SK-N-SH (cell line): ENCODE measurements at regions not wholly inside any gene's neighbourhood (a gene's known extent, or its start where the extent isn't known, plus 50 kb on each side); places are given as distances from the start of the nearest gene placed in this dataset.
A peak's percentile ranks its signal among the peaks of the same experiment; 100 is the strongest.

ENCODE experiments used
- CTCF ChIA-PET: fragments of 300-600, 350-600 bp; formaldehyde crosslinking; extraction: SDS; loops from one replicate; lab custom pipeline; 2021; lab: Yijun Ruan, JAX
- POLR2A ChIA-PET: fragments of 350-600 bp; sonication (Branson Sonifier 250); formaldehyde crosslinking; extraction: SDS; loops from one replicate; lab custom pipeline; 2020; ENCODE audit warnings: antibody characterized with exemption, inconsistent platforms; lab: Yijun Ruan, JAX
- DNase-seq: peaks from one replicate; pipeline ENCODE4 v3.0.0; 2012
- H2AFZ ChIP-seq: fragments of 200-600 bp; sonication (generic); 2 replicates; pipeline ENCODE4 v1.8.1; 2016; ENCODE audit warnings: antibody characterized with exemption, mild to moderate bottlenecking, low read depth
- H3F3A ChIP-seq: fragments of 200-600 bp; sonication (generic); replicated peaks from 2 replicates; pipeline ENCODE3; 2016; ENCODE audit warnings: antibody characterized with exemption, mild to moderate bottlenecking; ENCODE audit not compliant: insufficient read depth
- H3K27ac ChIP-seq, 2 experiments: fragments of 200-500 bp in 1 of 2; fragments of 200-600 bp in 1 of 2; sonication (Bioruptor generic) in 1 of 2; sonication (generic), shearing (Covaris generic) in 1 of 2; 2 replicates each; pipeline versions ENCODE4 v1.5.1 to v1.6.1; 2014 to 2016; ENCODE audit warnings: low read depth in 2 of 2, inconsistent platforms in 1 of 2, low read length in 1 of 2, mild to moderate bottlenecking in 1 of 2, mixed read lengths in 1 of 2
- H3K27me3 ChIP-seq: fragments of 200-600 bp; sonication (generic), shearing (Covaris generic); 2 replicates; pipeline ENCODE4 v1.6.1; 2016; ENCODE audit warnings: mixed run types; ENCODE audit not compliant: insufficient read depth
- H3K36me3 ChIP-seq, 2 experiments: fragments of 200-500 bp in 1 of 2; fragments of 200-600 bp in 1 of 2; sonication (Bioruptor generic) in 1 of 2; sonication (generic) in 1 of 2; replicated peaks in 1 of 2; 2 replicates each; pipeline versions ENCODE3 to v1.5.1; 2014 to 2016; ENCODE audit warnings: low read length in 1 of 2, mild to moderate bottlenecking in 1 of 2; ENCODE audit not compliant: insufficient read depth in 2 of 2, control insufficient read depth in 1 of 2
- H3K4me1 ChIP-seq, 2 experiments: fragments of 200-500 bp in 1 of 2; fragments of 200-600 bp in 1 of 2; sonication (Bioruptor generic) in 1 of 2; sonication (generic), shearing (Covaris generic) in 1 of 2; 2 replicates each; pipeline versions ENCODE4 v1.5.1 to v1.6.1; 2014 to 2016; ENCODE audit warnings: low read depth in 1 of 2, low read length in 1 of 2, mixed run types in 1 of 2; ENCODE audit not compliant: insufficient read depth in 2 of 2, control insufficient read depth in 1 of 2
- H3K4me2 ChIP-seq: fragments of 200-600 bp; sonication (generic), shearing (Covaris generic); 2 replicates; pipeline ENCODE4 v1.6.1; 2017; ENCODE audit warnings: mixed run types
- H3K4me3 ChIP-seq, 2 experiments: fragments of 200-500 bp in 1 of 2; fragments of 200-600 bp in 1 of 2; sonication (Bioruptor generic) in 1 of 2; sonication (generic), shearing (Covaris generic) in 1 of 2; 2 replicates each; pipeline versions ENCODE4 v1.5.1 to v1.8.1; 2014 to 2016; ENCODE audit warnings: low read depth in 2 of 2, inconsistent platforms in 1 of 2, low read length in 1 of 2, mild to moderate bottlenecking in 1 of 2, mixed read lengths in 1 of 2, moderate library complexity in 1 of 2
- H3K79me2 ChIP-seq: fragments of 200-600 bp; sonication (generic); 2 replicates; pipeline ENCODE4 v1.8.1; 2017; ENCODE audit warnings: mild to moderate bottlenecking; ENCODE audit not compliant: insufficient read depth
- H3K9ac ChIP-seq: fragments of 200-600 bp; sonication (generic); 2 replicates; pipeline ENCODE4 v1.6.1; 2017; ENCODE audit warnings: mixed run types
- H3K9me2 ChIP-seq: fragments of 200-600 bp; sonication (generic); 2 replicates; pipeline ENCODE4 v1.6.1; 2017; ENCODE audit warnings: mixed run types
- H3K9me3 ChIP-seq: fragments of 200-600 bp; sonication (generic); 2 replicates; pipeline ENCODE4 v1.6.1; 2017; ENCODE audit warnings: mixed run types, mild to moderate bottlenecking, moderate library complexity
- H4K20me1 ChIP-seq: fragments of 200-600 bp; sonication (generic); 2 replicates; pipeline ENCODE4 v1.6.1; 2017; ENCODE audit warnings: mild to moderate bottlenecking, mixed run types; ENCODE audit not compliant: insufficient read depth
- CHD2 ChIP-seq: fragments of 150-350 bp; IDR thresholded peaks from 2 replicates; pipeline ENCODE4 v1.6.1; 2018; ENCODE audit warnings: low read length; ENCODE audit not compliant: partially characterized antibody
- EZH2phosphoT487 ChIP-seq: fragments of 200-600 bp; sonication (generic); IDR thresholded peaks from 2 replicates; pipeline ENCODE4 v1.6.1; 2017; ENCODE audit warnings: low read depth, mixed run types, mild to moderate bottlenecking, antibody characterized with exemption, moderate library complexity, borderline replicate concordance
- FOSL2 ChIP-seq: IDR thresholded peaks from 2 replicates; pipeline ENCODE4 v1.4.0; 2012; ENCODE audit warnings: low read depth, mild to moderate bottlenecking, moderate library complexity, borderline replicate concordance
- FOXJ3 ChIP-seq: sonication (generic); formaldehyde crosslinking; IDR thresholded peaks from 2 replicates; pipeline ENCODE4 v1.5.1; 2020; ENCODE audit warnings: mild to moderate bottlenecking, missing genetic modification reagents
- FOXM1 ChIP-seq: IDR thresholded peaks from 2 replicates; pipeline ENCODE4 v1.4.0; 2012; ENCODE audit warnings: low read depth, mild to moderate bottlenecking
- GABPA ChIP-seq: IDR thresholded peaks from 2 replicates; pipeline ENCODE4 v1.4.0; 2012; ENCODE audit warnings: low read depth, mild to moderate bottlenecking
- JUND ChIP-seq: IDR thresholded peaks from 2 replicates; pipeline ENCODE4 v1.4.0; 2012
- MXI1 ChIP-seq: IDR thresholded peaks from 2 replicates; pipeline ENCODE4 v1.6.1; 2012; ENCODE audit warnings: mild to moderate bottlenecking, low read depth, low read length, improper control_type of control experiment
- NFIC ChIP-seq: IDR thresholded peaks from 2 replicates; pipeline ENCODE4 v1.4.0; 2012; ENCODE audit warnings: borderline replicate concordance
- NRF1 ChIP-seq: IDR thresholded peaks from 2 replicates; pipeline ENCODE4 v1.6.1; 2012; ENCODE audit warnings: low read depth, mild to moderate bottlenecking, low read length
- RAD21 ChIP-seq: IDR thresholded peaks from 2 replicates; pipeline ENCODE4 v1.6.1; 2012; ENCODE audit warnings: mild to moderate bottlenecking, low read length
- RCOR1 ChIP-seq: fragments of 150-350 bp; IDR thresholded peaks from 2 replicates; pipeline ENCODE4 v1.6.1; 2017; ENCODE audit warnings: antibody characterized with exemption, low read length
- RFX5 ChIP-seq: IDR thresholded peaks from 2 replicates; pipeline ENCODE4 v1.6.1; 2012; ENCODE audit warnings: mild to moderate bottlenecking, improper control_type of control experiment, low read length
- RXRA ChIP-seq: IDR thresholded peaks from 2 replicates; pipeline ENCODE4 v1.4.0; 2012; ENCODE audit warnings: low read depth, mild to moderate bottlenecking, borderline replicate concordance
- SIN3A ChIP-seq: IDR thresholded peaks from 2 replicates; pipeline ENCODE4 v1.6.1; 2012; ENCODE audit warnings: low read depth, mild to moderate bottlenecking, low read length, moderate library complexity, borderline replicate concordance
- USF2 ChIP-seq: fragments of 150-350 bp; IDR thresholded peaks from 2 replicates; pipeline ENCODE4 v1.6.1; 2017; ENCODE audit warnings: antibody characterized with exemption, low read length, low read depth, borderline replicate concordance
- ZBTB33 ChIP-seq: IDR thresholded peaks from 2 replicates; pipeline ENCODE4 v1.4.0; 2012; ENCODE audit warnings: low read depth, borderline replicate concordance
- WGBS: methylation state at CpG from one replicate; pipeline ENCODE4 v1.1.6; 2017; ENCODE audit warnings: low lambda C conversion rate; 5-methylcytosine and 5-hydroxymethylcytosine counted together
- TF ChIP-seq, protein P1 (sequence below): IDR thresholded peaks from 2 replicates; pipeline ENCODE4 v1.4.0; 2012; ENCODE audit warnings: low read depth
- TF ChIP-seq, protein P2 (sequence below): IDR thresholded peaks from 2 replicates; pipeline ENCODE4; 2012
- TF ChIP-seq, protein P3 (sequence below): fragments of 200-600 bp; sonication (generic); IDR thresholded peaks from 2 replicates; pipeline ENCODE4 v1.6.1; 2017; ENCODE audit warnings: antibody characterized with exemption, mild to moderate bottlenecking, moderate library complexity

DNA sequence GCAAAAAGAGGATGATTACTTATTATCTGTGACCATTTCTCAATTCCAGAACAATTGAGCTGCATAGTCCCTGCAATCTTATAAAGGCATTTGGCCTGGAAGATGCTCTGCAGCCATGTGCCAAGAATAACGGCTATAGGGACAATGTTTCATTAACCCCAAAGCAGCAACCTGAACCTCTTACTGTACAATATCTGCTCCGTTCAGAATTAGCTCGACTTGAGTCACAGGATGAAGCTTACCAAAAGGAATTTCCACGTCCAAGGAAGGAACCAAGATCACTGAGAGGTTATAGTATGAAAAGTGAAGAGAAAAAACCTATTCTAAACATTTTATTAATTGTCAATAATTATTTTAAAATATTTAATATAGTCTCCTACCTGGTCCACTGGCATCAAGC lies 167.3 kb upstream of the GMDS start:
- TF ChIP-seq MXI1 (no peak), FOXM1 (no peak), CHD2 (no peak), JUND (no peak), NFIC (no peak), RCOR1 (no peak), ZBTB33 (no peak)
- TF ChIP-seq, protein P1, sequence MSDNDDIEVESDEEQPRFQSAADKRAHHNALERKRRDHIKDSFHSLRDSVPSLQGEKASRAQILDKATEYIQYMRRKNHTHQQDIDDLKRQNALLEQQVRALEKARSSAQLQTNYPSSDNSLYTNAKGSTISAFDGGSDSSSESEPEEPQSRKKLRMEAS: no peak
- TF ChIP-seq, protein P2, sequence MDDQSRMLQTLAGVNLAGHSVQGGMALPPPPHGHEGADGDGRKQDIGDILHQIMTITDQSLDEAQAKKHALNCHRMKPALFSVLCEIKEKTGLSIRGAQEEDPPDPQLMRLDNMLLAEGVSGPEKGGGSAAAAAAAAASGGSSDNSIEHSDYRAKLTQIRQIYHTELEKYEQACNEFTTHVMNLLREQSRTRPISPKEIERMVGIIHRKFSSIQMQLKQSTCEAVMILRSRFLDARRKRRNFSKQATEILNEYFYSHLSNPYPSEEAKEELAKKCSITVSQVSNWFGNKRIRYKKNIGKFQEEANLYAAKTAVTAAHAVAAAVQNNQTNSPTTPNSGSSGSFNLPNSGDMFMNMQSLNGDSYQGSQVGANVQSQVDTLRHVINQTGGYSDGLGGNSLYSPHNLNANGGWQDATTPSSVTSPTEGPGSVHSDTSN: no peak
- H3K27ac ChIP-seq: peak overlapping the region in 1 of 2 experiments; percentile 47; a peak in 2 of 4 replicates
- H3K4me3 ChIP-seq: no peak overlapping the region
- H3K4me2 ChIP-seq: peak overlapping the region; percentile 56; the same call in 1 of the 2 replicates
- no peak overlapping the region for H3K9ac ChIP-seq
- ChIA-PET CTCF (interaction anchor here (1.4 kb wide), 1 partner anchor 59 kb away, joined by 3 read pairs; no protein-coding TSS in a partner anchor), POLR2A (no interaction called here)
- no peaks in the 10 kb centered on the region for H3K9me2 ChIP-seq
- no peaks in the 10 kb centered on the region for H3K27me3 ChIP-seq
- H4K20me1 ChIP-seq: no peaks in the 10 kb centered on the region
- no peaks in the 10 kb centered on the region for H3K9me3 ChIP-seq
- DNase-seq: no peak
- H3K36me3 ChIP-seq: no peaks in the 10 kb centered on the region
- H2AFZ ChIP-seq: no peak overlapping the region
- H3K79me2 ChIP-seq: no peaks in the 10 kb centered on the region
- no peaks in the 10 kb centered on the region; a peak in 1 of 4 replicates for H3K4me1 ChIP-seq
- 10% methylated on average over 4 of the region's 4 CpGs for WGBS
- peaks cover 4% of the 10 kb centered on the region for H3F3A ChIP-seq

DNA sequence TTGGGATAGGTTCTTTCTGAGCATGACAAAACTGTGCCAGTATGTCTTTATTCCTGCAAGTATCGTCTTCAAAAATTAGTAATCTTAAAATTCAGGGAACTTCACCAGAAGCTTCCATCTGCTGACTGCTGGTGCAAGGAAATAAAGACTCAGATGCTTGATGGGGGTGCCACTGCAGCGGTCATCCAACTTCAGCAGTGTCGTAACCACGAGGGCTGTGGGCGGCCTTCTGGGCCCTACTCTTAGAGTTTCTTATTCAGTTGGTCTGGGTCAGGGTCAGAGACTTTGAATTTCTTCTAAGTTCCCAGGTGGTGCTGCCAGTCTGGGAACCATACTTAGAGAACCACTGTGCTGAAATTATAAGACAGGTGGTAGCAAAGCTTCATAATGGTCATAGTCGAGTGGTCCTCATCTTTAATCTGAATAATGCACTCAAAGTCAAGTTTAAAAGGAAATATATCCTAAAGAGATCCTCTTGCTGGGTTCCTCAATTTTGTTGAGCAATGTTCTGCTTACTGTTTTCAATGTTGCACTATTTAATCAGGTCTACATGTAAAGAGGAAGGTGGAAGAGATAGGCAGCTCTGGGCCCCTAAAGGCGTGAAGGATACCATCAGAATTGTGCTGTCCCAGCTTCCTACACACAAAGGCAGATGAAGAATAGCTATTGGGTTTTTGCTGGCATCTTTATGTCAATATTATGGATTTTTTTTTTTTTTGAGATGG lies 165.4 kb upstream of the GMDS start:
- no peak overlapping the region for H3K9ac ChIP-seq
- WGBS: 58% methylated on average over 5 of the region's 7 CpGs
- no peaks in the 10 kb centered on the region for H3K79me2 ChIP-seq
- H4K20me1 ChIP-seq: no peaks in the 10 kb centered on the region
- H3K9me3 ChIP-seq: no peaks in the 10 kb centered on the region
- DNase-seq: no peak
- H3K9me2 ChIP-seq: no peaks in the 10 kb centered on the region
- H3K4me2 ChIP-seq: no peak overlapping the region
- ChIA-PET POLR2A (no interaction called here), CTCF (interaction anchor here (1.3 kb wide), 1 partner anchor 57 kb away, joined by 3 read pairs; no protein-coding TSS in a partner anchor)
- H3K27me3 ChIP-seq: no peaks in the 10 kb centered on the region
- no peak overlapping the region for H3K27ac ChIP-seq
- no peak overlapping the region for H2AFZ ChIP-seq
- H3K4me1 ChIP-seq: no peaks in the 10 kb centered on the region; a peak in 1 of 4 replicates
- TF ChIP-seq USF2 (no peak), EZH2phosphoT487 (no peak), GABPA (no peak), FOXJ3 (CRISPR knock-in tag) (no peak), FOSL2 (no peak), SIN3A (no peak), RFX5 (no peak), RXRA (no peak), RAD21 (no peak), NRF1 (no peak), FOXM1 (no peak)
- TF ChIP-seq, protein P3, sequence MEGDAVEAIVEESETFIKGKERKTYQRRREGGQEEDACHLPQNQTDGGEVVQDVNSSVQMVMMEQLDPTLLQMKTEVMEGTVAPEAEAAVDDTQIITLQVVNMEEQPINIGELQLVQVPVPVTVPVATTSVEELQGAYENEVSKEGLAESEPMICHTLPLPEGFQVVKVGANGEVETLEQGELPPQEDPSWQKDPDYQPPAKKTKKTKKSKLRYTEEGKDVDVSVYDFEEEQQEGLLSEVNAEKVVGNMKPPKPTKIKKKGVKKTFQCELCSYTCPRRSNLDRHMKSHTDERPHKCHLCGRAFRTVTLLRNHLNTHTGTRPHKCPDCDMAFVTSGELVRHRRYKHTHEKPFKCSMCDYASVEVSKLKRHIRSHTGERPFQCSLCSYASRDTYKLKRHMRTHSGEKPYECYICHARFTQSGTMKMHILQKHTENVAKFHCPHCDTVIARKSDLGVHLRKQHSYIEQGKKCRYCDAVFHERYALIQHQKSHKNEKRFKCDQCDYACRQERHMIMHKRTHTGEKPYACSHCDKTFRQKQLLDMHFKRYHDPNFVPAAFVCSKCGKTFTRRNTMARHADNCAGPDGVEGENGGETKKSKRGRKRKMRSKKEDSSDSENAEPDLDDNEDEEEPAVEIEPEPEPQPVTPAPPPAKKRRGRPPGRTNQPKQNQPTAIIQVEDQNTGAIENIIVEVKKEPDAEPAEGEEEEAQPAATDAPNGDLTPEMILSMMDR: no peak
- H3K4me3 ChIP-seq: no peak overlapping the region
- H3K36me3 ChIP-seq: no peaks in the 10 kb centered on the region
- peaks cover 4% of the 10 kb centered on the region for H3F3A ChIP-seq
